Peyer's patch (tissue), 4 donors: ENCODE measurements at regions not wholly inside any gene's neighbourhood (a gene's known extent, or its start where the extent isn't known, plus 50 kb on each side); places are given as distances from the start of the nearest gene placed in this dataset.

Experiments
- CTCF ChIP-seq, 6 experiments: fragments of 450-650 bp in 4 of 6; fragments of 200-600 bp in 2 of 6; sonication (generic) in 1 of 6; IDR thresholded peaks; one replicate each; pipeline ENCODE4 v1.5.1; 2017 to 2019; ENCODE audit warnings: antibody characterized with exemption in 6 of 6, mild to moderate bottlenecking in 3 of 6, moderate library complexity in 1 of 6
- POLR2A ChIP-seq, 2 donors: fragments of 450-650 bp; IDR thresholded peaks; one replicate each; pipeline ENCODE4 v1.5.1; 2017; ENCODE audit warnings: antibody characterized with exemption in 2 of 2, mild to moderate bottlenecking in 2 of 2, moderate library complexity in 2 of 2

GRCh38 chr16:27650073-27650701 lies 100.2 kb downstream of the KATNIP start:
- TF ChIP-seq POLR2A (IDR thresholded peaks at IDR 0.05) (no peak), CTCF (IDR thresholded peaks at IDR 0.05) (no peak)
